ENCODE measurements at regions not wholly inside any gene's neighbourhood (a gene's known extent, or its start where the extent isn't known, plus 50 kb on each side); places are given as distances from the start of the nearest gene placed in this dataset.
"Not testable (repeated sequence)": the region's sequence is repeated elsewhere in the genome, so short reads cannot be mapped to it uniquely, and the experiment has no call there.

DNA sequence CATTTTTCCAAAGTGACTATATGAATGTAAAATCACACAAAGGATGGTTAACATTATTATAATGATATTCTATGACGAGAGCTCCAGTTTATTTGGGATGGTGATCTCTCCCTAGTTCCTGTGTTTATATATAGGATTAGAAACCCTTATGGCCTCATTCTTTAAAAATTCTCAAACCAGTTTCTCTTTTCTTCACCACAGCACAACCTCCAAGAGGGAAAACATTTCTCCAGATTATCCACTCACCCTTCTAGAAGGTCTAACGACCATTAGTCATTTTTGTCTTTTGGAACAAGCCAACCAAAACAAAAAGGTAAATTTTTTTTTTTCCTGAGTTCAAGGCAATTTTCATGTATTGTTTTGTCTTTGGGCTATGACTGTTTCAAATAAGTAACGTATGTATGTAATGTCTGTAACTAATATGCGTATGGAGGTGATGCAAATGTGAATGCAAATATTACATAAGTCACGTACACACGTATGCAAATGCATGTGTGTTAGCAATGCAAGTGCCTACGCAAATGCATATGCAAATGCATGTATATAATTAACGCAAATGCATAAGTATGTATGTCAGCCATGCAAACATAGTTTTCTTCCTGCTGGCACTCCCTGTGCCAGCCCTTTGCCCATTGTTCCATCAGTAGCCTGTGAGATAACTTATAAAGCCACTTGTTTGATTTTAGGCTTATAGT, 72.5 kb upstream of the MORC3 start:
- no peak for DNase-seq

DNA sequence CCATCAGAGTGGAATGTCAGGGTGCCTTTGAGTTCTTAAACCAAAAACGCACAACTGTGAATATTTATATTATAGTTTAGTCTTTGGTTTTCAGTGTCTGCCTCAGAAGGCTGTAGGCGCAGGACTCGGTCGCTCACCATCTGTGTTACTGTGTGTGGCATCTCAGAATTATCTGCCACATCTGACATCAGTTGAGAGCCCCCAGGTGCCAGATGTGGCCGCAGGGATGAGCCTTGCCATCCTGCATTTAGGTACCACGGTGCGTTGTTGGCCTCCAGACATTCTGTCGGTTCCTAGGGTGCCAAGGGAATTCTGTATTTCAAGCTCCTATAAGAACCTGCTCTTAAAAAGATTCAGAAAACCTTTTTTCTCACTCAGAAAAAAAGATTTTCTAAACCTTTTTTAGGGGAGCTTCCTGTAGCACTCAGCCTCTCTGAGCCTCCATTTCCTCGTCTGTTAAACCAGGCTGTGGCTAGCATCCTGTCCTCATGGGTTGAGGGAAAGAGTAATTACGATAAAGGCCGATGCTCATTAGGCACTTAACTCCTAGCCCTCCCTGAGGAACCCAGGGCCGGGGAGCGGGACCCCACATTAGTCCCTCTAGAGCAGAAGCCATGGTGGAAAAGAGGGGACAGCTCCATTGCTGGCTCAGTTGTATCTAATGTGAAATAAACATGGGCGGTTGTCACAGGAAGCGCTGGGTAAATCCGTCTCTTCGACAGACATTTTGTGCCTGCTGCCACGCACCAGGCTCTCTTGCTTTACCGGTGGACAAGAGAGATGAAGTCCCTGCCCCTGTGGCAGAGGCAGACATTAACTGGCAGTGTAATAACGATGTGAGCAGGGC, 70.2 kb upstream of the MORC3 start:
- DNase-seq, result no peak

DNA sequence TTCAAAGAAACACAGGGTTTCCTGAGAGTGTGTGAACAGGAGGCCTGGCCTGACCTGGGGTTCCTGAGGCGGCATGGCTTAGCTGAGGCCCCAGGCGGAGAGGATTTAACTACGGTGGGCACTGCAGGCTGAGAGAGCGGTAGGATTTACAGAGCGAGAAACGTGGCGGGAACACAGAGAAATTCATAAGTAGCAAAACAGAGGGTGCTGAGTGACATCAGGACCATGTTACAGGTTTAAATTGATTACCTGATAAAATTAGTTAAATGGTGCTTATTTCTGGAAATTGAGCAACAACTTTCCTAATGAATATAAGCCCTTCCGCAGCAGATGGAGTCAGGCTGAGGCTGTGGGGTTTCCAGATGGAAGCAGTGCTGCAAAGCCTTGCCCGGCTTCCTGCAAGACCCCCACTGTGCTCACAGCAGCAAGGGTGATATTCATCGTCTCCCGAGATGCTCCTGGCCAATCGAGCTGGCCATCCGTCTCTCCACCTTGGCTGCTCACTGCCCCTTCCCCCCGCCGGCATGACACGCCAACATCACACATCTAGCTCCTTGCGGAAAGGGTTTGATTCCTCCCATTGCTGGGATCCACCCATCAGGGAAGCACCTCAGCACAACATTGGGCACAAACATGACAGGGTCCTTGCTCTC, 69.4 kb upstream of the MORC3 start:
- no peak for DNase-seq

DNA sequence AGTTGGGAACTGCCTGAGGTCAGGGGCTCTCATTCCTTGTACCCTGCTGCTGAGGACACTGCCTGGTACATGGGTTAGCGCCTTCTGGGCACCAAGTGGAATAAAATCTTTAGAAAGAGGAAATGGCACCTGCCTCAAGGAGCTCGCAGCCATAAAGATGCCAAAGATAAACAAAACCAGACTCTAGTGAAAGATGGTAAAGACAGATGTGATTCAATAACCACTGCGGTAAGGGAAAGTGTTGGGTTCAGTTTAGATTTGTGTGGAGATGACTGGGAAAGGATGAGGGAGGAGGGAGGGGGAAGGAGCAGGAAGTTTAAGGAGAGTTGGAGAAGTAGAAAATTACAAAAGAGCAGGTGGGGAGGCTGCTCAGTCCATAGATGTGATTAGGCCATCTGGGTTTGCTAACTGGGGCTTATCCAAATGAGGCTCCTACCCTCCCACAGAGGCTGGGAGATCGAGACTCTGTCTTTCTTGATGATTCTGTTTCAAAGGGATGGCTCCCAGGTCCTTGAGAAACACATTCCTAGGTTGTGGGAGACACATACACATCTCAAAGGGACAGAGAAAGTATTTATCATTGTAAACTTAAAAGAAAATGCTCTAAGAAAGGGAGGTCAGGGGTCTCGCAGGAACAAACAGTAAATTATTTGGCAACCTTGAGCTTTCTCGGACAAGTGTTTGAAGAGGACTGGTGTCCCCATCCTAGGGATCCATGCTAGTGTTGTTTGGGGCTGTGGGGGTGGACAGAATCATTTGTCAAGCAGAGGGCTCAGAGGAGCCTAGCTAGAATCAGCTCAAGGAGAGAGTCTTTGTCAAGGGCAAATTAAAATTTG, 65.7 kb upstream of the MORC3 start:
- DNase-seq, result no peak

DNA sequence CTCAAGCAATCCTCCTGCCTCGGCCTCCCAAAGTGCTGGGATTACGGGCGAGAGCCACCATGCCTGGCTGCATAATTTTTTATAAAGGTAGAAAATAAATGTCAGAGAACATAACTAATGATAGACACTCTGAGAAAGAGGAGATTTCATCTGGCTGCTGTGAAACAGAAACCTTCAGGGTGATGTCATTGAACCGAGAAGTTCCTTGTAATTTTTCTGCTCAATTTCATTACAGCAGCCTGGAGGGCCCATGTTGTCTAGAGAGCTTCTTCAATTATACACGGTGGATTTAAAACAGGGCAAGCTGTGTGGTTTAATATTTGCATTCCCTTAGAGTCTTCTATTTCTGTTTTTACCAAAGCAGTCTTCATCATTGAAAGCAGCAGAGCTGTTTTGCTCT, 64.3 kb upstream of the MORC3 start:
- DNase-seq, result no peak

DNA sequence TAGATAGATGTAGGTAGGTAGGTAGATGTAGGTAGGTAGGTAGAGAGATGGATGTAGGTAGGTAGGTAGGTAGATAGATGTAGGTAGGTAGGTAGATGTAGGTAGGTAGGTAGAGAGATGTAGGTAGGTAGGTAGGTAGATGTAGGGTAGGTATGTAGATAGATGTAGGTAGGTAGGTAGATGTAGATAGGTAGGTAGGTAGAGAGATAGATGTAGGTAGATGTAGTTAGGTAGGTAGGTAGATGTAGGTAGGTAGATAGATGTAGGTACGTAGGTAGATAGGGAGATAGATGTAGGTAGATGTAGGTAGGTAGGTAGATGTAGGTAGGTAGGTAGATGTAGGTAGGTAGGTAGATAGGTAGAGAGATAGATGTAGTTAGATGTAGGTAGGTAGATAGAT, 62.3 kb upstream of the MORC3 start:
- DNase-seq, result no peak

DNA sequence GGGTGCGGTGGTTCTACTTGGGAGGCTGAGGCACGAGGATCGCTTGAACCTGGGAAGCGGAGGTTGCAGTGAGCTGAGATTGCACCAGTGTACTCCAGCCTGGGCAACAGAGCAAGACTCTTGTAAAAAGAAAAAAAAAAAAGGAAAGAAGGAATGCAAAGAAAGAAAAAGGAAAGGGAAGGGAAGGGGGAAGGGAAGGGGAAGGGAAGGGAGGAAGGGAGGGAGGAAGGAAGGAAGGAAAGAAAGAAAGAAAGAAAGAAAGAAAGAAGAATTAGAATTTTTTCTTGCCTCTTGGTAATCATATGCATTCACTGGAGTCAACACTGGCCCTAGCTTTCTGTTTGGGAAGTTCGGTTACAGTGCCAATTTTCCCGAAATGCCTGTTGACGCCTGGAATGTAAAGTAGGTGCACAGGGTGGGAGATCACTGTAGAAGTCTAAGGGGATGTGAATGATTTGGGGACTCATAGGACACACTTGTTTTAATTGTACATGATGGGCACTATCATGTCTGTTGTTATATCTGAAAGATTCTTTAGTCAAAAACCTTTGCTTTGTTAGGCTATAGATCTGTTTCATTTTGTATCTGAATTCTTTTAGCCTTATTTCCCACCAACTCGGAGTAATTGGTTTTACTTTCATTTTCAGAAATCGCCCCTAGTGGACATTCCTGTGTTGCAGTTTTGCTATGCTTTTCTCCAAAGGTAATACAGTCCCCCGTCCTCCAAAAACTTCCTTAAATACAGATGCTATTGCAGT, 59.8 kb upstream of the MORC3 start:
- peak; percentile 79 for DNase-seq

DNA sequence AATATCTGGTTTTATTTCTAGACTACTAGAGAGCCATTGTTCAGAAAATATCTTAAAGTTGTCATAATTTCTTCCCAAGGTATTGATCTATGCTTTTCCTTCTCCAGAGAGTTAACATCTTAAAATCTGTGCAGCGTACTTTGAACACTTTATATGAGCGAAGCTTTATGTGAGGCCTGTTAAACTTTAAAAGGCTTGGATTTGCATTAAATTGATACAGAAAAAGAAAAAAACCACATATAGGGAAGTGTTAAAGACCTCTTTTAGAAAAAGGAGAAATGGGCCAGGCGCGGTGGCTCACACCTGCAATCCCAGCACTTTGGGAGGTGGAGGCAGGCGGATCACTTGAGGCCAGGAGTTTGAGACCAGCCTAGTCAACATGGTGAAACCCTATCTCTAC, 59.2 kb upstream of the MORC3 start:
- DNase-seq, result no peak

DNA sequence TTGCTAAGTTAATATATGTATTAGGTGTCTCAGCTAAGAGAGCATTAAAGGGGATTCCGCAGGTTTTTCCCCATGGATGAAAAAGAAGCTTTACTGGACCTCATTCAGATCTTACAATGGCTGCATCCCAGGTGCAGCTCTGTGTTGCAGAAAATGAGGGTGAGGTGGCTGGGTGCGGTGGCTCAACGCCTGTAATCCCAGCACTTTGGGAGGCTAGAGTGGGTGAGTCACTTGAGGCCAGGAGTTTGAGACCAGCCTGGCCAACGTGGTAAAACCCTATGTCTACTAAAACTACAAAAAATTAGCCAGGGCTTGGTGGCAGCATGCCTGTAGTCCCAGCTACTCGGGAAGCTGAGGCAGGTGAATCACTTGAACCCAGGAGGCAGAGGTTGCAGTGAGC, 58.5 kb upstream of the MORC3 start:
- no peak for DNase-seq

DNA sequence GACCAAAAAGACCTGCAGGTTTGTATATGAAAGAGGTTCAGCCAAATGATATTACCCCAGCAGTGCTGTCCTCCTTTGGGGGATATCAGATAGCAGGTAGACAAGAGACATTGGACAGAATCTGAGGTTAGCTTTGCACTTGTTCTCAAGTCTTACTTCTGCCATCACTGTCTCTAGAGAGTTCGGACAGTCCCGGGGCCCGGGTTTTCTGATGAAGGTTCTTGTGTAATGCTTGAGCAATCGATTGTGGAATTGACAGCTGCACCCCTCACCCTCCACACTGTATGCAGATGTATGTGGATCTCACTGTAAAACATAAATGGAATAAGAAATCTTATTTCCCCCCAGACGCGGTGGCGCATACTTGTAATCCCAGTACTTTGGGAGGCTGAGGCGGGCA, 56.2 kb upstream of the MORC3 start:
- no peak for DNase-seq

DNA sequence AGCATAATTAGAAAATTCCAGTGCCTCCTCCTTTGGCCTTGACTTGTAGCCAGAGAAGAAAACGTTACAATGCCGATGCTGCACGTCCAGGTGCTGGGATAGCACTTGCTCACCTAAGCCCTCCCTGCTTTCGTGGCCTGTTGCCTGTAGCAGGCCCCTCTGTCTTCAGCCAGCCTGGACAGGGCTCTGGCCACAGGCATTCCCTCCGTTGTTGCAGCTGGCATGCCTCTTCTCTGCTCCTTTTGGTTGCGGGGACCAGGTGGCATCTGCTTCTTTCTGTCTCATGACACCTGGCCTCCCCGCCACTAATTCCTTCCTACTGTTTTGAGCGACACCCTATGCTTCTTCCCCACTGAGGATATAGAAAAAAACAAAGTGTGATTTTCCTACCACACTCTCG, 54.6 kb upstream of the MORC3 start:
- DNase-seq, result no peak

DNA sequence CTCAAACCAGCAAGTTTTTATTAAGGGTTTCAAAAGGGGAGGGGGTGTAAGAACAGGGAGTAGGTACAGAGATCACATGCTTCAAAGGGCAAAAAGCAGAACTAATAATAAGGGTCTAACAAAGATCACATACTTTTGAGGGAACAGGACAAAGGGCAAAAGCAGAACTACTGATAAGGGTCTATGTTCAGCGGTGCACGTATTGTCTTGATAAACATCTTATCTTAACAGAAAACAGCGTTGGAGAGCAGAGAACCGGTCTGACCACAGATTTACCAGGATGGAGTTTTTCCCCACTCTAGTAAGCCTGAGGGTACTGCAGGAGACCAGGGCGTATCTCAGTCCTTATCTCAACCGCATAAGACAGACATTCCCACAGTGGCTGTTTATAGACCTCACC, 52.2 kb upstream of the MORC3 start:
- DNase-seq, result not testable (repeated sequence)

DNA sequence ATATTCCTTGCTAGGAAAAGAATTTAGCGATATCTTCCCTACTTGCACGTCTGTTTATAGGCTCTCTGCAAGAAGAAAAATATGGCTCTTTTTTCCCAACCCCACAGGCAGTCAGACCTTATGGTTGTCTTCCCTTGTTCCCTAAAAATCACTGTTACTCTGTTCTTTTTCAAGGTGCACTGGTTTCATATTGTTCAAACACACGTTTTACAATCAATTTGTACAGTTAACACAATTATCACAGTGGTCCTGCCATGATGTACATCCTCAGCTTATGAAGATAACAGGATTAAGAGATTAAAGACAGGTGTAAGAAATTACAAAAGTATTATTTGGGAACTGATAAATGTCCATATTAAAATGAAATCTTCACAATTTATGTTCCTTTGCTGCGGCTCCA, 51.7 kb upstream of the MORC3 start:
- DNase-seq, result not testable (repeated sequence)

Data from RPMI8226 (cell line).